IMR-90 (cell line): ENCODE measurements at regions not wholly inside any gene's neighbourhood (a gene's known extent, or its start where the extent isn't known, plus 50 kb on each side); places are given as distances from the start of the nearest gene placed in this dataset.
A peak's percentile ranks its signal among the peaks of the same experiment; 100 is the strongest.

Source experiments
- ATAC-seq: fragments of 200-7000 bp; cut with Tn5 transposase; 2 replicates; pipeline ENCODE4 v1.9.1; 2020; ENCODE audit warnings: low read depth, mild to moderate bottlenecking, moderate library complexity
- BruUV-seq: library from RNA; stranded (reverse); fragments of 400-500 nt; replicated peaks from 2 replicates; lab custom pipeline; 2021; lab: Mats Ljungman, UMichigan
- CTCF ChIA-PET: fragments of 300-600 bp; formaldehyde crosslinking; extraction: SDS; loops from one replicate; lab custom pipeline; 2021; ENCODE audit warnings: antibody characterized with exemption; lab: Yijun Ruan, JAX
- POLR2A ChIA-PET: fragments of 300-600 bp; sonication (Branson Sonifier 250); formaldehyde crosslinking; loops from one replicate; lab custom pipeline; 2022; ENCODE audit warnings: antibody characterized with exemption; ENCODE audit not compliant: unreplicated experiment; lab: Charles Lee
- DNase-seq: peaks from one replicate; pipeline ENCODE4 v3.0.0; 2013
- H2AFZ ChIP-seq: replicated peaks from 2 replicates; pipeline ENCODE3; 2013; ENCODE audit warnings: low read length, mild to moderate bottlenecking; ENCODE audit not compliant: poor library complexity
- H2AK5ac ChIP-seq: 2 replicates; pipeline ENCODE4 v1.6.1; 2013; ENCODE audit warnings: low read depth, low read length, inconsistent platforms
- H2AK9ac ChIP-seq: replicated peaks from 2 replicates; pipeline ENCODE3; 2013; ENCODE audit warnings: mild to moderate bottlenecking, low read depth, low read length, moderate library complexity; ENCODE audit not compliant: poor library complexity
- H2BK120ac ChIP-seq: 2 replicates; pipeline ENCODE4 v1.6.1; 2013; ENCODE audit warnings: low read depth, low read length, inconsistent platforms
- H2BK15ac ChIP-seq: 3 replicates; pipeline ENCODE4 v1.6.1; 2013; ENCODE audit warnings: low read depth, low read length, inconsistent platforms
- H2BK20ac ChIP-seq: 2 replicates; pipeline ENCODE4 v1.6.1; 2013; ENCODE audit warnings: low read depth, mild to moderate bottlenecking, inconsistent platforms, low read length, moderate library complexity
- H2BK5ac ChIP-seq: 2 replicates; pipeline ENCODE4 v1.6.1; 2013; ENCODE audit warnings: mild to moderate bottlenecking, low read depth, low read length, inconsistent platforms; ENCODE audit not compliant: poor library complexity, severe bottlenecking
- H3K14ac ChIP-seq: replicated peaks from 2 replicates; pipeline ENCODE4 v1.6.1; 2013; ENCODE audit warnings: low read depth, low read length, inconsistent platforms
- H3K18ac ChIP-seq: 2 replicates; pipeline ENCODE4 v1.6.1; 2013; ENCODE audit warnings: low read depth, low read length, control low read depth
- H3K23ac ChIP-seq: 2 replicates; pipeline ENCODE4 v1.6.1; 2013; ENCODE audit warnings: low read depth, low read length, inconsistent platforms
- H3K27ac ChIP-seq: 2 replicates; pipeline ENCODE4 v1.5.1; 2013; ENCODE audit warnings: mild to moderate bottlenecking, control low read depth, low read length; ENCODE audit not compliant: insufficient read depth
- H3K27me3 ChIP-seq: 2 replicates; pipeline ENCODE4 v1.6.1; 2013; ENCODE audit warnings: low read length; ENCODE audit not compliant: control insufficient read depth, insufficient read depth
- H3K36me3 ChIP-seq: 2 replicates; pipeline ENCODE4 v1.6.1; 2013; ENCODE audit warnings: low read length, mixed read lengths; ENCODE audit not compliant: control insufficient read depth, insufficient read depth
- H3K4ac ChIP-seq: 2 replicates; pipeline ENCODE4 v1.6.1; 2013; ENCODE audit warnings: low read depth, low read length, inconsistent platforms
- H3K4me1 ChIP-seq: 2 replicates; pipeline ENCODE4 v1.6.1; 2013; ENCODE audit warnings: low read length, mixed read lengths; ENCODE audit not compliant: control insufficient read depth, insufficient read depth
- H3K4me2 ChIP-seq: 2 replicates; pipeline ENCODE4 v1.6.1; 2013; ENCODE audit warnings: low read depth, mild to moderate bottlenecking, control low read depth, low read length, moderate library complexity
- H3K4me3 ChIP-seq: 2 replicates; pipeline ENCODE4 v1.5.1; 2013; ENCODE audit warnings: low read depth, mild to moderate bottlenecking, control low read depth, low read length, moderate library complexity; ENCODE audit not compliant: insufficient read depth
- H3K56ac ChIP-seq: 2 replicates; pipeline ENCODE4 v1.6.1; 2013; ENCODE audit warnings: low read length, inconsistent platforms; ENCODE audit not compliant: insufficient read depth; ENCODE audit errors: extremely low read depth
- H3K79me1 ChIP-seq, 2 experiments: 2 replicates each; pipeline ENCODE4 v1.6.1; 2013; ENCODE audit warnings: low read length in 2 of 2, inconsistent platforms in 1 of 2, low read depth in 1 of 2
- H3K9ac ChIP-seq: 2 replicates; pipeline ENCODE4 v1.6.1; 2013; ENCODE audit warnings: low read depth, low read length, control low read depth
- H3K9me1 ChIP-seq: 2 replicates; pipeline ENCODE4 v1.6.1; 2013; ENCODE audit warnings: low read length, inconsistent platforms; ENCODE audit not compliant: insufficient read depth
- H3K9me3 ChIP-seq: 2 replicates; pipeline ENCODE4 v1.6.1; 2013; ENCODE audit warnings: low read length; ENCODE audit not compliant: control insufficient read depth, insufficient read depth
- H4K20me1 ChIP-seq: 2 replicates; pipeline ENCODE4 v1.6.1; 2013; ENCODE audit warnings: low read length, inconsistent platforms; ENCODE audit not compliant: insufficient read depth
- H4K5ac ChIP-seq: 2 replicates; pipeline ENCODE4 v1.6.1; 2013; ENCODE audit warnings: mild to moderate bottlenecking, low read depth, low read length, control low read depth
- H4K8ac ChIP-seq, 2 experiments: 2 replicates each; pipeline ENCODE4 v1.6.1; 2013; ENCODE audit warnings: low read depth in 2 of 2, low read length in 2 of 2, control low read depth in 1 of 2, inconsistent platforms in 1 of 2
- H4K91ac ChIP-seq: 2 replicates; pipeline ENCODE4 v1.6.1; 2013; ENCODE audit warnings: low read depth, low read length, inconsistent platforms; ENCODE audit not compliant: insufficient read depth
- CEBPB ChIP-seq: IDR thresholded peaks from 2 replicates; pipeline ENCODE4 v1.6.1; 2012; ENCODE audit warnings: low read depth, low read length, improper control_type of control experiment
- CHD1 ChIP-seq: IDR thresholded peaks from 2 replicates; pipeline ENCODE4 v1.6.1; 2012; ENCODE audit warnings: low read depth, low read length, improper control_type of control experiment
- ELK1 ChIP-seq: fragments of 150-350 bp; IDR thresholded peaks from 2 replicates; pipeline ENCODE4 v1.6.1; 2016; ENCODE audit warnings: low read depth, mild to moderate bottlenecking, low read length, moderate library complexity, borderline replicate concordance
- FOS ChIP-seq: fragments of 150-350 bp; IDR thresholded peaks from 2 replicates; pipeline ENCODE4 v1.6.1; 2016; ENCODE audit warnings: low read depth, low read length
- MAFK ChIP-seq: IDR thresholded peaks from 2 replicates; pipeline ENCODE4 v1.6.1; 2012; ENCODE audit warnings: low read depth, low read length, improper control_type of control experiment
- MAZ ChIP-seq: IDR thresholded peaks from 2 replicates; pipeline ENCODE4 v1.6.1; 2012; ENCODE audit warnings: low read depth, mild to moderate bottlenecking, low read length, improper control_type of control experiment, moderate library complexity, borderline replicate concordance
- NFE2L2 ChIP-seq: fragments of 150-350 bp; IDR thresholded peaks from 2 replicates; pipeline ENCODE4 v1.6.1; 2016; ENCODE audit warnings: low read depth, mild to moderate bottlenecking, low read length
- POLR2A ChIP-seq: IDR thresholded peaks from 2 replicates; pipeline ENCODE4 v1.6.1; 2012; ENCODE audit warnings: mild to moderate bottlenecking, low read depth, low read length
- RAD21 ChIP-seq: IDR thresholded peaks from 2 replicates; pipeline ENCODE4 v1.6.1; 2012; ENCODE audit warnings: low read length, improper control_type of control experiment
- RCOR1 ChIP-seq: IDR thresholded peaks from 2 replicates; pipeline ENCODE4 v1.6.1; 2012; ENCODE audit warnings: mild to moderate bottlenecking, low read length, improper control_type of control experiment; ENCODE audit not compliant: insufficient replicate concordance
- RFX5 ChIP-seq: IDR thresholded peaks from 2 replicates; pipeline ENCODE4 v1.8.0; 2012; ENCODE audit warnings: low read depth, mild to moderate bottlenecking, low read length, moderate library complexity
- SMC3 ChIP-seq: fragments of 150-350 bp; IDR thresholded peaks from 2 replicates; pipeline ENCODE4 v1.6.1; 2016; ENCODE audit warnings: low read depth, mild to moderate bottlenecking, antibody characterized with exemption, low read length, moderate library complexity
- USF2 ChIP-seq: fragments of 150-350 bp; IDR thresholded peaks from 2 replicates; pipeline ENCODE4 v1.6.1; 2017; ENCODE audit warnings: mild to moderate bottlenecking, antibody characterized with exemption, low read length, low read depth
- WGBS, 2 experiments: methylation state at CpG; one replicate each; pipeline versions ENCODE4 v1.1.5 to v1.1.7; 2013; ENCODE audit warnings: missing lambda C conversion rate in 2 of 2; ENCODE audit not compliant: insufficient read length in 1 of 2; ENCODE audit errors: extremely low coverage in 2 of 2; 5-methylcytosine and 5-hydroxymethylcytosine counted together
- dilution Hi-C: fragments of 300-500 bp; cut with HindIII; formaldehyde crosslinking; loops from one replicate; pipeline ENCODE4 v1.14.3; 2018; ENCODE audit warnings: low sequenced_read_pairs; ENCODE audit not compliant: unreplicated experiment
- in situ Hi-C: fragments of 300-500 bp; cut with MboI; formaldehyde crosslinking; loops from 3 replicates; pipeline ENCODE4 v1.14.3; 2019; ENCODE audit warnings: low sequenced_read_pairs, inconsistent platforms, mixed read lengths
- intact Hi-C: fragments of 100-400 bp; cut with micrococcal nuclease; formaldehyde crosslinking; loops from 2 replicates; pipeline ENCODE4 v1.10.0; 2022
- TF ChIP-seq, protein P1 (sequence below): conservative IDR thresholded peaks from 2 replicates; pipeline ENCODE4 v1.5.1; 2012; ENCODE audit warnings: mild to moderate bottlenecking, low read depth, low read length, improper control_type of control experiment

DNA sequence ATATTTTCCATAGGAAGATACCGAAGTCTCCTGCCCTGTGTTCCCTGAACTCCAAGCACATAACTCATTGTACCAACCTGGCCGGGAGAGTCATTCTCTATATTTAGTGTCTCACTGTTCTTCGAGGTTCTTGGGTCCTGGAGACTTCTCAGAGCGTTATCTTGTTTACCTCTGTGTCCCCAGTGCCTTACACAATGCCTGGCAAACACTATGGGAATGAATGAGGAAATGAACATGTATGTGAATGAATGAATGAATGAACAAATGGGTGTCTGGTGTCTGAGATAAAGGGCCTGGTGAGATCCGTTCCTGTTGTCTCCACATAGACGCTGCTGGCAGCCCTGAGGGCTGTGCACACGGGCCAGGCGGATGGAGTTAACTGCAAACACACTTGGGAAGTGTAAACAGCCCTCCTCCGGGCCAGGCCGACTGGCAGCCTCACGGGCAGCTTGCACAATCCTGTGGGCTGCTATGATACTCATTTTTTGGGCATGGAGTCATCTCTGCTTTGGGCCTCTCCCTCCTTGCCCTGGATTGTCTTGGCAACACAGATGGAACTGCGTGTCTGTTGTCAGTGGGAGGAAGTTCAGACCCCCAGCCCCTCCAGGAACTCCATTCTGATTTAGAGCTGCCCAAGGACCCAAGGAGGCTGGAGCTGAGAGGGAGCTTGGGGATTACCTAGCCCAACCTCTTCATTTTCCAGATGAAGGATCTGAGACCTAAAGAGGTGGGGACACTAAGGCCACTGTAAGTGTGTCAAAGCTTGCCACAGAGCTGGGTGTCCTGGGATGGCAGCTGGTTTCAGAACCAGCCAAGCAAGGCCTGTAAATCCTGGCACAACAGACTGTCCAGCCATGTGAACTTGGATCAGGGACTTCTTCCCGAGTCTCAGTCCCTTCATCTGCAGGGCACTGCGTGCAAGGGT, 124.4 kb downstream of the INHBB start:
- ChIA-PET CTCF (no interaction called here), POLR2A (interaction anchor here (0.7 kb wide), 1 partner anchor 27 kb away, joined by 3 read pairs; no protein-coding TSS in a partner anchor)
- Histone ChIP-seq H4K20me1 (no peaks in the 10 kb centered on the region), H3K9ac (peak overlapping the region; percentile 14), H2AK9ac (peak overlapping the region; percentile 91), H3K56ac (peak overlapping the region; percentile 86), H2BK20ac (peak overlapping the region; percentile 98), H3K4me1 (peaks cover 23% of the 10 kb centered on the region), H3K9me1 (peaks cover 12% of the 10 kb centered on the region), H4K91ac (peak overlapping the region; percentile 98), H3K4me2 (peak overlapping the region; percentile 56), H3K9me3 (peaks cover 8% of the 10 kb centered on the region), H2BK15ac (peak overlapping the region; percentile 94; the same call in 2 of the 3 replicates), H2AFZ (peak overlapping the region; percentile 86), H3K4ac (peak overlapping the region; percentile 96), H4K5ac (peak overlapping the region; percentile 84), H3K27ac (peak overlapping the region; percentile 82), H2BK120ac (peak overlapping the region; percentile 99), H3K23ac (peak overlapping the region; percentile 79), H3K4me3 (no peak overlapping the region), H2AK5ac (peak overlapping the region; percentile 91), H3K14ac (peak overlapping the region; percentile 96), H3K36me3 (no peaks in the 10 kb centered on the region), H3K79me1 (no peaks in the 10 kb centered on the region), H2BK5ac (peak overlapping the region; percentile 94), H4K8ac (peak overlapping the region; percentile 80 to 92), H3K18ac (peak overlapping the region; percentile 88), H3K27me3 (no peaks in the 10 kb centered on the region)
- dilution Hi-C loops (no loop called here), intact Hi-C loops (no loop called here), in situ Hi-C loops (no loop called here)
- ATAC-seq (peak; percentile 95), DNase-seq (peak; percentile 96)
- BruUV-seq: no TSS peak
- 12% methylated on average over 5 of the region's 14 CpGs; no CpG with 5 or more reads in 1 of the 2 experiments for WGBS, 2 experiments
- TF ChIP-seq CHD1: no peak
- peak; percentile 10; the same call in 1 of the 2 replicates for TF ChIP-seq NFE2L2
- TF ChIP-seq FOS: peak; percentile 77
- peak; percentile 32 for TF ChIP-seq RAD21
- TF ChIP-seq USF2: no peak
- no peak for TF ChIP-seq SMC3
- no peak for TF ChIP-seq MAFK
- TF ChIP-seq RCOR1: peak; percentile 55
- TF ChIP-seq ELK1: no peak
- TF ChIP-seq, protein P1, sequence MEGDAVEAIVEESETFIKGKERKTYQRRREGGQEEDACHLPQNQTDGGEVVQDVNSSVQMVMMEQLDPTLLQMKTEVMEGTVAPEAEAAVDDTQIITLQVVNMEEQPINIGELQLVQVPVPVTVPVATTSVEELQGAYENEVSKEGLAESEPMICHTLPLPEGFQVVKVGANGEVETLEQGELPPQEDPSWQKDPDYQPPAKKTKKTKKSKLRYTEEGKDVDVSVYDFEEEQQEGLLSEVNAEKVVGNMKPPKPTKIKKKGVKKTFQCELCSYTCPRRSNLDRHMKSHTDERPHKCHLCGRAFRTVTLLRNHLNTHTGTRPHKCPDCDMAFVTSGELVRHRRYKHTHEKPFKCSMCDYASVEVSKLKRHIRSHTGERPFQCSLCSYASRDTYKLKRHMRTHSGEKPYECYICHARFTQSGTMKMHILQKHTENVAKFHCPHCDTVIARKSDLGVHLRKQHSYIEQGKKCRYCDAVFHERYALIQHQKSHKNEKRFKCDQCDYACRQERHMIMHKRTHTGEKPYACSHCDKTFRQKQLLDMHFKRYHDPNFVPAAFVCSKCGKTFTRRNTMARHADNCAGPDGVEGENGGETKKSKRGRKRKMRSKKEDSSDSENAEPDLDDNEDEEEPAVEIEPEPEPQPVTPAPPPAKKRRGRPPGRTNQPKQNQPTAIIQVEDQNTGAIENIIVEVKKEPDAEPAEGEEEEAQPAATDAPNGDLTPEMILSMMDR: no peak
- no peak for TF ChIP-seq RFX5
- peak; percentile 100 for TF ChIP-seq CEBPB
- peak; percentile 78 for TF ChIP-seq MAZ
- TF ChIP-seq POLR2A: no peak; the same call in 1 of the 2 replicates
